ENCODE measurements at regions not wholly inside any gene's neighbourhood (a gene's known extent, or its start where the extent isn't known, plus 50 kb on each side); places are given as distances from the start of the nearest gene placed in this dataset.
A peak's percentile ranks its signal among the peaks of the same experiment; 100 is the strongest.

DNA sequence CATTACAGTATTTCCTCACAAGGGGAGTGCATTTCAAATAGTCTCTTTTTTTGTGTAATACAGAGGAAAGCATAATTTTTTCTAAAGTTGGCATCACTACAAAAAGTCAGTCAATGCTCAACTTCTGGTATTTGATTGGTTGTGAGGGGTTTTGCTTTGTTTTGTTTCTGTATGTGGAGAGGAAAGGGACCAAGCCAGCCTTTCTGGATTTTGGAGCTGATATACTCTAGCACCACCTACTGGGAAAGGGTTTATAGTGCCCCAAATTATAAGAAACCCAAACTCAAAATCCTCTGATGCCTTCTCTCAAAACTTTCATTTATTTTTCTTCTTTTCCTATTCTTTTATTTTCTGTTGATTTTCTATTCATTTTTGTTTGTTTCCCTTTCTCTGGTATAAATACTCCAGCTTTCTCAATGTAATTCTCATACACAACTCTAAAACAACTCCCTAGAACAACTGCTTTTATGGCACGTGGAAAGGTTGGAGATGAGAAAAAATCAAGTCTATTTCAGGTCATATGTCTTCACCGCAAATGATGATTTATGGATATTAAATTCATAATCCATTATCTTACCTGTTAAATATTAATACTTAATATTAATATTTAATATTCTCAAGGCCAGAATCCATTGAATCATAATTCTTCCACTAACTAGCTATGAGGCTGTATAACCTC is 69.5 kb upstream of the ANXA1 start:
- FAIRE-seq (peak; percentile 97), DNase-seq (ENCODE audit: low read depth in 1 of 2, low spot score in 1 of 2) (peak; percentile 49 to 92), ATAC-seq (peak; percentile 58 to 61; a peak in 5 of 6 replicates)
- peak overlapping the region; percentile 84 for H3K4me2 ChIP-seq
- H3K9me3 ChIP-seq = no peaks in the 10 kb centered on the region; the same call in 2 of the 3 replicates
- no peak overlapping the region for H3K4me3 ChIP-seq
- CTCF ChIA-PET = interaction anchor here (0.7 to 6.4 kb wide), 34 partner anchors 8 to 1043 kb away, joined by 3 to 54 read pairs (median 4); no protein-coding TSS in a partner anchor
- H3K27ac ChIP-seq = peak overlapping the region; percentile 82 to 94
- H3K4me1 ChIP-seq = peaks cover 80% of the 10 kb centered on the region
- WGBS (ENCODE audit: missing lambda C conversion rate) = 9% methylated on average over 2 of the region's 2 CpGs
- POLR2A ChIA-PET = interaction anchor here (1.3 kb wide), 1 partner anchor 134 kb away, joined by 5 read pairs; no protein-coding TSS in a partner anchor
- TF ChIP-seq, protein P1, sequence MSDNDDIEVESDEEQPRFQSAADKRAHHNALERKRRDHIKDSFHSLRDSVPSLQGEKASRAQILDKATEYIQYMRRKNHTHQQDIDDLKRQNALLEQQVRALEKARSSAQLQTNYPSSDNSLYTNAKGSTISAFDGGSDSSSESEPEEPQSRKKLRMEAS (IDR thresholded peaks at IDR 0.05) = peak; percentile 52
- TF ChIP-seq SMC3 (IDR thresholded peaks at IDR 0.05) (peak; percentile 86), KDM5A (IDR thresholded peaks at IDR 0.05) (no peak), RAD21 (conservative IDR thresholded peaks at IDR 0.05 in 1 of 2, IDR thresholded peaks at IDR 0.05 in 1 of 2) (peak; percentile 94 to 95), GATA3 (IDR thresholded peaks at IDR 0.05; ENCODE audit: borderline replicate concordance) (peak; percentile 15; the same call in 1 of the 2 replicates), CEBPB (IDR thresholded peaks at IDR 0.05) (peak in 1 of 2 experiments; percentile 45; a peak in 1 of 4 replicates), HOXB5 (CRISPR knock-in tag; IDR thresholded peaks at IDR 0.05) (peak; percentile 74; the same call in 1 of the 2 replicates), CHD4 (IDR thresholded peaks at IDR 0.05; ENCODE audit: borderline replicate concordance) (no peak), EHF (CRISPR knock-in tag; IDR thresholded peaks at IDR 0.05) (no peak), TFCP2L1 (CRISPR knock-in tag; IDR thresholded peaks at IDR 0.05) (no peak), MYC (IDR thresholded peaks at IDR 0.05; ENCODE audit: borderline replicate concordance, low read length) (no peak), FOSL2 (IDR thresholded peaks at IDR 0.05) (no peak), FOSL2 (CRISPR knock-in tag; IDR thresholded peaks at IDR 0.05) (no peak)
- TF ChIP-seq, protein P2, sequence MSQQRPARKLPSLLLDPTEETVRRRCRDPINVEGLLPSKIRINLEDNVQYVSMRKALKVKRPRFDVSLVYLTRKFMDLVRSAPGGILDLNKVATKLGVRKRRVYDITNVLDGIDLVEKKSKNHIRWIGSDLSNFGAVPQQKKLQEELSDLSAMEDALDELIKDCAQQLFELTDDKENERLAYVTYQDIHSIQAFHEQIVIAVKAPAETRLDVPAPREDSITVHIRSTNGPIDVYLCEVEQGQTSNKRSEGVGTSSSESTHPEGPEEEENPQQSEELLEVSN (IDR thresholded peaks at IDR 0.05; ENCODE audit: borderline replicate concordance, low read depth) = no peak
- TF ChIP-seq, protein P3, sequence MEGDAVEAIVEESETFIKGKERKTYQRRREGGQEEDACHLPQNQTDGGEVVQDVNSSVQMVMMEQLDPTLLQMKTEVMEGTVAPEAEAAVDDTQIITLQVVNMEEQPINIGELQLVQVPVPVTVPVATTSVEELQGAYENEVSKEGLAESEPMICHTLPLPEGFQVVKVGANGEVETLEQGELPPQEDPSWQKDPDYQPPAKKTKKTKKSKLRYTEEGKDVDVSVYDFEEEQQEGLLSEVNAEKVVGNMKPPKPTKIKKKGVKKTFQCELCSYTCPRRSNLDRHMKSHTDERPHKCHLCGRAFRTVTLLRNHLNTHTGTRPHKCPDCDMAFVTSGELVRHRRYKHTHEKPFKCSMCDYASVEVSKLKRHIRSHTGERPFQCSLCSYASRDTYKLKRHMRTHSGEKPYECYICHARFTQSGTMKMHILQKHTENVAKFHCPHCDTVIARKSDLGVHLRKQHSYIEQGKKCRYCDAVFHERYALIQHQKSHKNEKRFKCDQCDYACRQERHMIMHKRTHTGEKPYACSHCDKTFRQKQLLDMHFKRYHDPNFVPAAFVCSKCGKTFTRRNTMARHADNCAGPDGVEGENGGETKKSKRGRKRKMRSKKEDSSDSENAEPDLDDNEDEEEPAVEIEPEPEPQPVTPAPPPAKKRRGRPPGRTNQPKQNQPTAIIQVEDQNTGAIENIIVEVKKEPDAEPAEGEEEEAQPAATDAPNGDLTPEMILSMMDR (IDR thresholded peaks at IDR 0.05) = peak; percentile 94

DNA sequence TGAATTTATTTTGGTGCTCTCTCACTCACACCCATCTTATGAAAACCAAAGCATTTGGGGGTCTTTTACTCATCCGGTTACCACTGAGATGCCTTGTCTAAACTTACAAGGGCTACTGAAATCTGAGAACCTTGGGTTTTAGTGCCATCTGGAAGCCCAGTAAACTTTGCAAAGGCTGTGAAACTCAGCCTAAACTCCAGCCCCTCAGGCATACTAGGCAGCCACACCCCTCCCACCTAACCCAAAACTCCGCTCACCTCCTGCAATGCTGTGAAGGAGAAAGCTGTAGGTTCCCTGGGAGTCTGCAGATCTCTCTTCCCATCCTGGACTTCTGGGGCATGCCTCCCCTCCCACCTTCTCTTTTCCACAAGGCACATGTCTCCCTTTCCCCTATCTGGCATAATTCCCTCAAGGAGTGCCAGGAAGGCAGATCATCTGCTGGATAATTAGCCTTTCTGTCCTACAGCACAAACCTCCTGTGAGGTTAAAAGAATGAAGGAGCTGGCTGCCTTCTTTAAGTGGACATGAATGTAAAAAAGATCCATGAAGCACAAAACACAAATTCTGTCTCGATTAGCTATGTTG is 71.5 kb upstream of the ANXA1 start:
- CTCF ChIA-PET = interaction anchor here (0.6 to 6.4 kb wide), 34 partner anchors 9 to 1043 kb away, joined by 3 to 54 read pairs (median 4); no protein-coding TSS in a partner anchor
- WGBS (ENCODE audit: missing lambda C conversion rate) = 4% methylated on average over 3 of the region's 3 CpGs
- peak overlapping the region; percentile 82 to 94 for H3K27ac ChIP-seq
- DNase-seq (ENCODE audit: low read depth in 1 of 2, low spot score in 1 of 2) (peak in 1 of 2 experiments; percentile 76), ATAC-seq (peak; percentile 44 to 67), FAIRE-seq (peak; percentile 79)
- H3K4me3 ChIP-seq = peak overlapping the region; percentile 0; the same call in 1 of the 3 replicates
- peaks cover 89% of the 10 kb centered on the region for H3K4me1 ChIP-seq
- POLR2A ChIA-PET = interaction anchor here (1.3 kb wide), 1 partner anchor 82 kb away, joined by 4 read pairs; no protein-coding TSS in a partner anchor
- peak overlapping the region; percentile 84 for H3K4me2 ChIP-seq
- no peaks in the 10 kb centered on the region; the same call in 2 of the 3 replicates for H3K9me3 ChIP-seq
- TF ChIP-seq RARB (CRISPR knock-in tag; IDR thresholded peaks at IDR 0.05) = no peak
- TF ChIP-seq GATA3 (IDR thresholded peaks at IDR 0.05; ENCODE audit: borderline replicate concordance) = peak; percentile 45
- TF ChIP-seq RCOR1 (IDR thresholded peaks at IDR 0.05; ENCODE audit: low read depth, low read length) = no peak
- no peak for TF ChIP-seq POLR2A (IDR thresholded peaks at IDR 0.05; ENCODE audit: low read length)
- TF ChIP-seq, protein P3 (IDR thresholded peaks at IDR 0.05) = no peak
- TF ChIP-seq, protein P1 (IDR thresholded peaks at IDR 0.05) = peak; percentile 68
- no peak for TF ChIP-seq NPAS2 (CRISPR knock-in tag; IDR thresholded peaks at IDR 0.05; ENCODE audit: borderline replicate concordance)
- TF ChIP-seq SMC3 (IDR thresholded peaks at IDR 0.05) = no peak
- no peak for TF ChIP-seq ZC3H11A (IDR thresholded peaks at IDR 0.05)
- peak in 1 of 2 experiments; percentile 61; a peak in 2 of 5 replicates for TF ChIP-seq JUN (IDR thresholded peaks at IDR 0.05)
- TF ChIP-seq EHF (CRISPR knock-in tag; IDR thresholded peaks at IDR 0.05) = peak; percentile 71; the same call in 1 of the 2 replicates
- 0 out of 2 replicates have a peak, but pooled peaks have one; percentile 6 for TF ChIP-seq HOXA7 (CRISPR knock-in tag; IDR thresholded peaks at IDR 0.05)
- no peak for TF ChIP-seq FOSL2 (IDR thresholded peaks at IDR 0.05)
- TF ChIP-seq FOSL2 (CRISPR knock-in tag; IDR thresholded peaks at IDR 0.05) = 0 out of 2 replicates have a peak, but pooled peaks have one; percentile 21
- 0 out of 2 replicates have a peak, but pooled peaks have one; percentile 26 for TF ChIP-seq HOXB5 (CRISPR knock-in tag; IDR thresholded peaks at IDR 0.05)
- peak in 1 of 2 experiments; percentile 13; a peak in 1 of 5 replicates for TF ChIP-seq RAD21 (conservative IDR thresholded peaks at IDR 0.05 in 1 of 2, IDR thresholded peaks at IDR 0.05 in 1 of 2)
- no peak for TF ChIP-seq CHD2 (IDR thresholded peaks at IDR 0.05; ENCODE audit: low read length, partially characterized antibody)
- TF ChIP-seq CBX2 (IDR thresholded peaks at IDR 0.05; ENCODE audit: borderline replicate concordance, low read depth) = no peak
- TF ChIP-seq EP300 (IDR thresholded peaks at IDR 0.05) = 0 out of 5 replicates have a peak, but pooled peaks of 1 of the 2 experiments have one; percentile 24
- no peak for TF ChIP-seq EHMT2 (IDR thresholded peaks at IDR 0.05; ENCODE audit: low read depth)
- TF ChIP-seq POLR2AphosphoS2 (conservative IDR thresholded peaks at IDR 0.05; ENCODE audit: low read length) = no peak

Measured in A549 (cell line).